Mesendoderm (in vitro differentiated cells): ENCODE measurements at regions not wholly inside any gene's neighbourhood (a gene's known extent, or its start where the extent isn't known, plus 50 kb on each side); places are given as distances from the start of the nearest gene placed in this dataset.

Source experiments
- DNase-seq: peaks from one replicate; pipeline ENCODE4 v3.0.0; 2013
- H2AK5ac ChIP-seq: 2 replicates; pipeline ENCODE4 v1.6.1; 2013; ENCODE audit warnings: low read length, inconsistent platforms
- H2BK120ac ChIP-seq: 2 replicates; pipeline ENCODE4 v1.6.1; 2013; ENCODE audit warnings: low read depth, mild to moderate bottlenecking, low read length, moderate library complexity, mixed read lengths
- H2BK15ac ChIP-seq: replicated peaks from 2 replicates; pipeline ENCODE4 v1.6.1; 2013; ENCODE audit warnings: low read depth, mild to moderate bottlenecking, moderate library complexity
- H2BK5ac ChIP-seq: 2 replicates; pipeline ENCODE4 v1.6.1; 2013; ENCODE audit warnings: low read length, inconsistent platforms
- H3K18ac ChIP-seq: 2 replicates; pipeline ENCODE4 v1.6.1; 2013; ENCODE audit warnings: mild to moderate bottlenecking, low read length, mixed read lengths
- H3K23ac ChIP-seq: one replicate; pipeline ENCODE4 v1.6.1; 2013; ENCODE audit warnings: low read length
- H3K27ac ChIP-seq: 2 replicates; pipeline ENCODE4 v1.5.1; 2013; ENCODE audit warnings: low read depth, mild to moderate bottlenecking, inconsistent platforms, low read length, moderate library complexity
- H3K27me3 ChIP-seq: 2 replicates; pipeline ENCODE4 v1.6.1; 2013; ENCODE audit warnings: low read length, control low read depth, mild to moderate bottlenecking, inconsistent platforms; ENCODE audit not compliant: insufficient read depth, poor library complexity
- H3K36me3 ChIP-seq: 2 replicates; pipeline ENCODE4 v1.6.1; 2013; ENCODE audit warnings: low read length, inconsistent platforms; ENCODE audit not compliant: control insufficient read depth, insufficient read depth
- H3K4ac ChIP-seq: one replicate; pipeline ENCODE4 v1.6.1; 2013; ENCODE audit warnings: low read depth, mild to moderate bottlenecking, low read length, moderate library complexity
- H3K4me1 ChIP-seq: 2 replicates; pipeline ENCODE4 v1.6.1; 2013; ENCODE audit warnings: low read depth, low read length, inconsistent platforms; ENCODE audit not compliant: control insufficient read depth
- H3K4me2 ChIP-seq: 2 replicates; pipeline ENCODE4 v1.6.1; 2013; ENCODE audit warnings: low read length
- H3K4me3 ChIP-seq: 2 replicates; pipeline ENCODE4 v1.5.1; 2013; ENCODE audit warnings: mild to moderate bottlenecking, low read length
- H3K56ac ChIP-seq: one replicate; pipeline ENCODE4 v1.6.1; 2013; ENCODE audit warnings: low read length
- H3K79me1 ChIP-seq: 2 replicates; pipeline ENCODE4 v1.6.1; 2013; ENCODE audit warnings: low read length, inconsistent platforms
- H3K79me2 ChIP-seq: 2 replicates; pipeline ENCODE4 v1.6.1; 2013; ENCODE audit warnings: mild to moderate bottlenecking, low read length; ENCODE audit not compliant: control insufficient read depth, insufficient read depth
- H3K9ac ChIP-seq: 2 replicates; pipeline ENCODE4 v1.6.1; 2013; ENCODE audit warnings: low read length, inconsistent platforms
- H4K5ac ChIP-seq: one replicate; pipeline ENCODE4 v1.6.1; 2013; ENCODE audit warnings: low read length
- H4K8ac ChIP-seq: one replicate; pipeline ENCODE4 v1.6.1; 2013; ENCODE audit warnings: low read depth, mild to moderate bottlenecking, control low read depth, low read length, moderate library complexity
- WGBS: extraction: QIAGEN DNeasy Blood & Tissue Kit; methylation state at CpG from one replicate; pipeline ENCODE4 v1.1.7; 2013; ENCODE audit warnings: low lambda C conversion rate, missing lambda C conversion rate; ENCODE audit not compliant: insufficient coverage; ENCODE audit errors: extremely low coverage; 5-methylcytosine and 5-hydroxymethylcytosine counted together

GRCh38 chr3:187994221-187995042 lies 159.5 kb upstream of the LPP start:
- Histone ChIP-seq H3K79me2 (no peaks in the 10 kb centered on the region), H3K79me1 (no peaks in the 10 kb centered on the region), H3K23ac (no peak overlapping the region), H3K56ac (no peak overlapping the region), H3K27me3 (no peaks in the 10 kb centered on the region), H3K36me3 (no peaks in the 10 kb centered on the region), H2AK5ac (no peak overlapping the region), H4K5ac (no peak overlapping the region), H2BK120ac (no peak overlapping the region), H3K4me3 (no peak overlapping the region), H2BK5ac (no peak overlapping the region), H3K4me2 (no peak overlapping the region), H3K18ac (no peak overlapping the region), H2BK15ac (no peak overlapping the region), H3K27ac (no peak overlapping the region), H3K4me1 (peaks cover 3% of the 10 kb centered on the region), H3K9ac (no peak overlapping the region), H3K4ac (no peak overlapping the region), H4K8ac (no peak overlapping the region)
- DNase-seq = no peak
- no CpG with 5 or more reads among the region's 4 CpGs for WGBS

DNA sequence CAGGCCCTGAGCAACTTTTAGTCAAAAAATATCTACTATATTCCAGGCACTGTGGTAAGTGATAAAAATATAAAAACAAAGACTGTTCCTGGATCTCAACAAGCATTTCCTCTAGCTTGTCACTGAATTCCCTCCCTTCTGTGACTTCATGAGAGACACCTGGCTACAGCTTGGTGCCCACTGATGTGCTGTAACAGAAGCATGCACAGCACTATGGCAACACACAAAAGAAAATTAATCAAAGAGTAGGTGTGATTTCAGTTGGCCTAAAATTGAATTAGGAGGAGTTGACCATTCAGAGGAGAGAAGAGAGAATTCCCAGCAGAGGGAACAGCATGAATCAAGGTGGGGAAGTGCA lies 158.9 kb upstream of the LPP start:
- Histone ChIP-seq H4K8ac (no peak overlapping the region), H3K9ac (no peak overlapping the region), H4K5ac (no peak overlapping the region)

GRCh38 chr3:187995667-187996066 lies 158.3 kb upstream of the LPP start:
- no peak overlapping the region for H3K23ac ChIP-seq
- H3K27ac ChIP-seq = no peak overlapping the region
- H3K56ac ChIP-seq = no peak overlapping the region
- H3K4me3 ChIP-seq = no peak overlapping the region
- no peak overlapping the region for H3K4me2 ChIP-seq
- no peak overlapping the region for H2BK120ac ChIP-seq
- H2AK5ac ChIP-seq = no peak overlapping the region
- H3K4ac ChIP-seq = no peak overlapping the region
- no peaks in the 10 kb centered on the region for H3K79me1 ChIP-seq
- H3K9ac ChIP-seq = no peak overlapping the region
- H4K8ac ChIP-seq = no peak overlapping the region
- H3K4me1 ChIP-seq = no peaks in the 10 kb centered on the region
- H2BK5ac ChIP-seq = no peak overlapping the region
- H4K5ac ChIP-seq = no peak overlapping the region
- H3K18ac ChIP-seq = no peak overlapping the region
- no peaks in the 10 kb centered on the region for H3K79me2 ChIP-seq
- H2BK15ac ChIP-seq = no peak overlapping the region
- H3K36me3 ChIP-seq = no peaks in the 10 kb centered on the region
- no peaks in the 10 kb centered on the region for H3K27me3 ChIP-seq
- no peak for DNase-seq

More for the DNA sequence above, 158.9 kb upstream of the LPP start:
- Histone ChIP-seq H3K79me1 (no peaks in the 10 kb centered on the region), H3K27ac (no peak overlapping the region), H2AK5ac (no peak overlapping the region), H2BK5ac (no peak overlapping the region), H3K4me1 (no peaks in the 10 kb centered on the region), H3K36me3 (no peaks in the 10 kb centered on the region), H2BK15ac (no peak overlapping the region), H3K23ac (no peak overlapping the region), H3K4ac (no peak overlapping the region), H3K4me3 (no peak overlapping the region), H3K79me2 (no peaks in the 10 kb centered on the region), H3K4me2 (no peak overlapping the region), H3K27me3 (no peaks in the 10 kb centered on the region), H3K18ac (no peak overlapping the region), H3K56ac (no peak overlapping the region), H2BK120ac (no peak overlapping the region)
- DNase-seq = no peak

GRCh38 chr3:187996609-187997008 lies 157.3 kb upstream of the LPP start:
- H3K4me2 ChIP-seq = no peak overlapping the region
- no peaks in the 10 kb centered on the region for H3K4me1 ChIP-seq
- H2BK5ac ChIP-seq = no peak overlapping the region
- H4K5ac ChIP-seq = no peak overlapping the region
- H4K8ac ChIP-seq = no peak overlapping the region
- no peak overlapping the region for H3K4ac ChIP-seq
- H3K36me3 ChIP-seq = no peaks in the 10 kb centered on the region
- no peak overlapping the region for H3K18ac ChIP-seq
- no peak overlapping the region for H3K4me3 ChIP-seq
- H3K23ac ChIP-seq = no peak overlapping the region
- H2AK5ac ChIP-seq = no peak overlapping the region
- H3K56ac ChIP-seq = no peak overlapping the region
- H3K9ac ChIP-seq = no peak overlapping the region
- DNase-seq = no peak
- H2BK15ac ChIP-seq = no peak overlapping the region
- no peaks in the 10 kb centered on the region for H3K79me2 ChIP-seq
- WGBS = no CpG with 5 or more reads among the region's 2 CpGs
- H3K79me1 ChIP-seq = no peaks in the 10 kb centered on the region
- no peak overlapping the region for H2BK120ac ChIP-seq
- no peak overlapping the region for H3K27ac ChIP-seq
- H3K27me3 ChIP-seq = no peaks in the 10 kb centered on the region

DNA sequence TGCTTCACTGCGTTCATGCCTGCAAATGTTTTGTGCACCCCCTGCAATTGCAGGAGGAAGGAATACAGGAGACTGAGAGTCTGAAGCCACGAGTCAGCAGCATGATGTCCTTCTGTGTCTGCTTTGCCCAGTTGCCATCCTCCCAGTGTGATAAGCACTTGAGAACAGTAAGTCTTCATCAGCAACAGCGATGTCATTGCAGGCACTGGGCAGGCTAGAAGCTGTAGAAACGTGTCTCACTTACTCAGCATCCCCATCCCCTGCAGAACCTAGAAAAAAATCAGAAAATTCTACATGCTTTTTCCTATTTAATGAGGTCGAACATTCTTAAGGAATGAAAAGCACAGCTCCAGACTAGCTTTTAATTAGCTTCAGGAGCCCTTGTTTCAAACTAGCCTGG lies 156.5 kb upstream of the LPP start:
- Histone ChIP-seq H3K79me1 (no peaks in the 10 kb centered on the region), H3K9ac (no peak overlapping the region), H2BK15ac (no peak overlapping the region), H3K4me2 (no peak overlapping the region), H3K4me3 (no peak overlapping the region), H3K4me1 (no peaks in the 10 kb centered on the region), H3K4ac (no peak overlapping the region), H3K79me2 (no peaks in the 10 kb centered on the region), H3K23ac (no peak overlapping the region), H3K27ac (no peak overlapping the region), H4K5ac (no peak overlapping the region), H3K18ac (no peak overlapping the region), H2BK120ac (no peak overlapping the region), H3K56ac (no peak overlapping the region), H4K8ac (no peak overlapping the region), H3K27me3 (no peaks in the 10 kb centered on the region), H2AK5ac (no peak overlapping the region), H2BK5ac (no peak overlapping the region), H3K36me3 (no peaks in the 10 kb centered on the region)
- no peak for DNase-seq
- no CpG with 5 or more reads among the region's 5 CpGs for WGBS

DNA sequence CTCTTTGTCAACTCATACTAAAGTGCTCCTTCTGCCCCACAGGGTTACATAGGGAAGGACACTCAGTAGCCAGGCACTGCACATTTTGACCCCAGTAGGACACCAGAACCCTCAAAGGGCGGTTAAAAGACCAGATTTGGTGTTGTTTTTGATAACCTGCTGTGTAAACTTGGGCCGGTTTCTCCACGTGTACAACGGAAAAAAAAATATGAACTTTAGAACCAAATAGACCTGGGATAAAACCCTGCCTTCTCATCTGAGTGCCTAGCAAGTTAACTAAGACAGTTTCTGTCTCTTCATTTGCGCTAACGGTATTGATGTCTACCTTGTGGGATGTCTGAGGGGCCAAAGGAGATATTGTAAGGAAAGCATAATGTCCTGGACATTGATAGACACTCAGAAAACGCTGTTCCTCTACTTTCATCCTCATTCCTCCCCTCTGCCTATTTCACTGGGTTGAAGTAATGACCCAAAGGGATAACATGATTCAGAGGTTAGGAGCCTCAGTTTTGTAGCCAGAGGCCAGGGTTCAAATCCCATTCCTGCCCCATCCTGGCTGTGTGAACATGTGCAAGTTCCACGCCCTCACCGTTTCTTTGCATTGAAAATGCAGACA lies 155.9 kb upstream of the LPP start:
- H3K4me3 ChIP-seq = no peak overlapping the region
- H3K9ac ChIP-seq = no peak overlapping the region
- no peak overlapping the region for H3K18ac ChIP-seq
- H3K27ac ChIP-seq = no peak overlapping the region
- WGBS = no CpG with 5 or more reads among the region's 9 CpGs
- H3K27me3 ChIP-seq = no peaks in the 10 kb centered on the region
- H3K79me1 ChIP-seq = no peaks in the 10 kb centered on the region
- H4K5ac ChIP-seq = no peak overlapping the region
- H2AK5ac ChIP-seq = no peak overlapping the region
- no peak overlapping the region for H3K4ac ChIP-seq
- H3K56ac ChIP-seq = no peak overlapping the region
- no peak overlapping the region for H3K23ac ChIP-seq
- H2BK120ac ChIP-seq = no peak overlapping the region
- DNase-seq = no peak
- no peaks in the 10 kb centered on the region for H3K36me3 ChIP-seq
- H3K4me1 ChIP-seq = no peaks in the 10 kb centered on the region
- no peaks in the 10 kb centered on the region for H3K79me2 ChIP-seq
- H2BK15ac ChIP-seq = no peak overlapping the region
- H4K8ac ChIP-seq = no peak overlapping the region
- no peak overlapping the region for H3K4me2 ChIP-seq
- no peak overlapping the region for H2BK5ac ChIP-seq
